Gastroesophageal sphincter (tissue), 4 donors: ENCODE measurements at regions not wholly inside any gene's neighbourhood (a gene's known extent, or its start where the extent isn't known, plus 50 kb on each side); places are given as distances from the start of the nearest gene placed in this dataset.

Experiments used
- ATAC-seq: fragments of 150-250 bp; one replicate; pipeline ENCODE4 v1.9.1; 2016; ENCODE audit warnings: mild to moderate bottlenecking, moderate library complexity
- H3K27ac ChIP-seq, 4 donors: fragments of 200-600 bp; sonication (generic) in 3 of 4; 1 replicate in 3 of 4; 2 replicates in 1 of 4; pipeline ENCODE4 v1.5.1; 2016 to 2019
- H3K27me3 ChIP-seq: fragments of 200-600 bp; sonication (generic); one replicate; pipeline ENCODE4 v1.5.1; 2019
- H3K36me3 ChIP-seq, 2 donors: fragments of 200-600 bp; sonication (generic); one replicate each; pipeline ENCODE4 v1.5.1; 2019; ENCODE audit warnings: control low read depth in 1 of 2
- H3K4me1 ChIP-seq, 3 donors: fragments of 200-600 bp; sonication (generic); 1 replicate in 2 of 3; 2 replicates in 1 of 3; pipeline ENCODE4 v1.5.1; 2016 to 2019; ENCODE audit warnings: control low read depth in 2 of 3
- H3K4me3 ChIP-seq, 2 donors: fragments of 200-600 bp; sonication (generic); one replicate each; pipeline ENCODE4 v1.5.1; 2019; ENCODE audit warnings: mild to moderate bottlenecking in 1 of 2, moderate library complexity in 1 of 2
- H3K9me3 ChIP-seq, 3 donors: fragments of 200-600 bp; sonication (generic); one replicate each; pipeline ENCODE4 v1.5.1; 2017 to 2019; ENCODE audit warnings: control low read depth in 2 of 3
- CTCF ChIP-seq, 4 experiments: fragments of 200-600 bp in 2 of 4; fragments of 450-650 bp in 2 of 4; sonication (generic) in 1 of 4; IDR thresholded peaks; one replicate each; pipeline ENCODE4 v1.5.1; 2017 to 2019; ENCODE audit warnings: antibody characterized with exemption in 4 of 4, mild to moderate bottlenecking in 2 of 4, moderate library complexity in 2 of 4
- EP300 ChIP-seq: sonication (generic); formaldehyde crosslinking; IDR thresholded peaks from one replicate; pipeline ENCODE4 v1.6.1; 2017; ENCODE audit warnings: antibody characterized with exemption, mild to moderate bottlenecking
- POLR2A ChIP-seq, 2 donors: fragments of 450-650 bp; IDR thresholded peaks; one replicate each; pipeline ENCODE4 v1.6.1; 2017; ENCODE audit warnings: antibody characterized with exemption in 2 of 2, mild to moderate bottlenecking in 2 of 2, moderate library complexity in 1 of 2
- POLR2AphosphoS5 ChIP-seq: sonication (generic); formaldehyde crosslinking; IDR thresholded peaks from one replicate; pipeline ENCODE4 v1.6.1; 2017; ENCODE audit warnings: antibody characterized with exemption
- WGBS, 2 donors: methylation state at CpG; one replicate each; pipeline ENCODE4 v1.1.5; 2018; ENCODE audit warnings: low coverage in 1 of 2; 5-methylcytosine and 5-hydroxymethylcytosine counted together

DNA sequence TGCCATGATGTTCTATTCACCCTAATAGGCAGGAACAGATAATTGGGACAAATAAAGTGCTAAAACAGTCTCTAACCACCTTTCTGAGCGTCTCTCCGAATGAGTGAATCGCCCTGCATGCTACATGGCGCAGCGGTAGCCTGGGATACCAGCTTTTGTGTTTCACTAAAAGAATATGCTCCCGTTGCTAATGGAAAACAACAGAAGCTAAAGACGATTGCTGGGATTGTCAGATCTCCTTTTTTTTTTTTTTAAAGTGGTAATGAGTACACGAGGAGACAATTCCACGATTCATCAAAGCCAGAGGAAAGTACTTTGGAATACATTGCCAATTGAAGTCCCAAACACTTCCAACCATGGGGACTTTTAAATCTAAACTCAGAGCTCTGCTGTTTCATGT lies 1815.3 kb upstream of the CELF4 start:
- H3K27ac ChIP-seq, result no peak overlapping the region
- 76 to 81% methylated on average over 8 to 9 of the region's 9 CpGs for WGBS, 2 donors
- TF ChIP-seq CTCF (IDR thresholded peaks at IDR 0.05) (no peak), POLR2AphosphoS5 (no peak), POLR2A (IDR thresholded peaks at IDR 0.05) (no peak), EP300 (no peak)
- H3K4me3 ChIP-seq, result no peak overlapping the region
- no peak for ATAC-seq
- H3K9me3 ChIP-seq, result no peaks in the 10 kb centered on the region
- no peaks in the 10 kb centered on the region for H3K36me3 ChIP-seq
- no peaks in the 10 kb centered on the region for H3K4me1 ChIP-seq
- no peaks in the 10 kb centered on the region for H3K27me3 ChIP-seq

DNA sequence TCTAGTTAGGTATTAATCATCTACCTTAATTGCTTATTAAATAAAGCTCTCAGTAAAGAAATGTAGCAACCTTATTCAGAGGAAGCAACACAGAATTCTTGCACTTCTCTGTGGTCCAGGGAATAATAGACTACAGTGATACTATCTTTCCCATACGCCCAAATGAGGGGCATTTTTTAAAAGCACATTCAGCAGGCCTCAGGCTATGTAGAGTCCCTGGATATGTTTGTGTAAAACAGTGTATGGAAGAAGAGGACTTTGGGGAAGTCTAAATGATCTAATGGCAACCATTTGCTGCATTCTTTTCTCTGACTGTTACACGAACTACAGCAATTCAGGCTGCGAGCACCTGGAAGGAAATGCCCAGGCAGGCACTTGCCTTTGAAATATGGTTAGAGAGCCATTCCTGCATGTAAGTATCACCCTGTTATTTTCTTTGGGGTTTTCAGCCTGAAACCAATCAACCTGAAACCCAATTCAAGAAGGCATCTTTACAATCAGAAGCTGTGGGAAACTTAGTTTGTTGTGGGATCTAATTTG lies 1814.7 kb upstream of the CELF4 start:
- Histone ChIP-seq H3K36me3 (no peaks in the 10 kb centered on the region), H3K27me3 (no peaks in the 10 kb centered on the region), H3K9me3 (no peaks in the 10 kb centered on the region), H3K27ac (no peak overlapping the region), H3K4me1 (no peaks in the 10 kb centered on the region), H3K4me3 (no peak overlapping the region)
- TF ChIP-seq EP300 (no peak), CTCF (IDR thresholded peaks at IDR 0.05) (no peak), POLR2AphosphoS5 (no peak), POLR2A (IDR thresholded peaks at IDR 0.05) (no peak)
- ATAC-seq, result no peak
- 81 to 84% methylated on average over 2 to 3 of the region's 3 CpGs for WGBS, 2 donors

DNA sequence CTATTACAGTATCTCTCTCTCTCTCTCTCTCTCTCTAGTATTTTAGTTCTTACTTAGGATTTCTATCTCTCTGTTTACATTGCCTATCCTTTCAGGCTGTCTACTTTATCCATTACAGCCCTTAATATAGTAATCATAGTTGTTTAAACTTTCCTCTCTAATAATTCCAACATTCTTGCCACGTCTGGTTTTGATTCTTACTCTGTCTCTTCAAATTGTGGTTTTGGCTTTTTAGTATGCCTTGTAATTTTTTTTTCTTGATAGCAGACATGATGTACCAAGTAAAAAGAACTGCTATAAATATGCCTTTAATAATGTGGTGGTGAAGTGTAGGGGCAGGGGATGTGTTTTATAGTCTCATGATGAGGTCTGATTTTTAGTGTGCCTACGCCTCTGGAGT lies 1809.5 kb upstream of the CELF4 start:
- H3K27ac ChIP-seq, result no peak overlapping the region
- no peak for ATAC-seq
- H3K36me3 ChIP-seq, result no peaks in the 10 kb centered on the region
- peaks cover 0 to 6% (median 0%) of the 10 kb centered on the region in 3 donors for H3K9me3 ChIP-seq
- 45 to 50% methylated on average over 2 of the region's 2 CpGs for WGBS, 2 donors
- no peaks in the 10 kb centered on the region for H3K27me3 ChIP-seq
- H3K4me1 ChIP-seq, result no peaks in the 10 kb centered on the region
- TF ChIP-seq CTCF (IDR thresholded peaks at IDR 0.05) (no peak), POLR2A (IDR thresholded peaks at IDR 0.05) (no peak), EP300 (no peak), POLR2AphosphoS5 (no peak)
- H3K4me3 ChIP-seq, result no peak overlapping the region

GRCh38 chr18:39371996-39372395 lies 1806.4 kb upstream of the CELF4 start:
- H3K27ac ChIP-seq, result no peak overlapping the region
- H3K36me3 ChIP-seq, result no peaks in the 10 kb centered on the region
- H3K4me3 ChIP-seq, result no peak overlapping the region
- TF ChIP-seq POLR2A (IDR thresholded peaks at IDR 0.05), result no peak
- no peak for TF ChIP-seq POLR2AphosphoS5
- 87 to 100% methylated on average over 1 of the region's 1 CpG for WGBS, 2 donors
- no peaks in the 10 kb centered on the region for H3K27me3 ChIP-seq
- no peaks in the 10 kb centered on the region for H3K4me1 ChIP-seq
- ATAC-seq, result no peak
- H3K9me3 ChIP-seq, result peaks cover 0 to 6% (median 0%) of the 10 kb centered on the region in 3 donors

DNA sequence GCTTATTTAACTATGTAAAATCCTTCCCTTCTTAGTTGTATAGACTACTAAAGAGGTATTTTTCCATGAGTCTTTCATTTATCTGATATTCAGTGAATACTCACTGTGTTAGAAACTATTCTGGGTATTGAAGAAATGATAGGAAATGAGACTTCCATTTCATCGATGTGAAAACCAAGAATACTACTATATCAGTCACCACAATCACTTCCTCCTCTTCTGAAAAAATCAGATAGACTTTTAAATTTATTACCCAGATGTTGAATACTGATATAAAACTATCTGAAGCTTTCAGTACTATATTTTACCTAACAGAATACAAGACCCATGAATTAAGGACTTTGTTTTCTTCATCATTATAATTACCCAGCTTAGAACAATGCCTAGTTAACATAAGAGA lies 1801.1 kb upstream of the CELF4 start:
- no peak for ATAC-seq
- Histone ChIP-seq H3K36me3 (no peaks in the 10 kb centered on the region), H3K4me3 (no peak overlapping the region), H3K27me3 (no peaks in the 10 kb centered on the region), H3K9me3 (no peaks in the 10 kb centered on the region), H3K4me1 (no peaks in the 10 kb centered on the region), H3K27ac (no peak overlapping the region)
- TF ChIP-seq POLR2AphosphoS5, result no peak
- TF ChIP-seq POLR2A (IDR thresholded peaks at IDR 0.05), result no peak
- TF ChIP-seq CTCF (IDR thresholded peaks at IDR 0.05), result no peak
- WGBS, 2 donors, result 50 to 100% methylated on average over 1 of the region's 1 CpG
